Activated T-cell treated with anti-CD3 and anti-CD28 coated beads, Interleukin-2, amount 50 U/mL, for 24 hours (primary cell): ENCODE measurements at regions not wholly inside any gene's neighbourhood (a gene's known extent, or its start where the extent isn't known, plus 50 kb on each side); places are given as distances from the start of the nearest gene placed in this dataset.
"Not testable (repeated sequence)": the region's sequence is repeated elsewhere in the genome, so short reads cannot be mapped to it uniquely, and the experiment has no call there.

Experiments
- DNase-seq: peaks from one replicate; pipeline ENCODE4 v3.0.0-alpha.2; 2020
- H3K27ac Mint-ChIP-seq: 2 replicates; pipeline ENCODE4 v1.8.0; 2020; ENCODE audit warnings: mild to moderate bottlenecking, mixed read lengths
- H3K27me3 Mint-ChIP-seq: 2 replicates; pipeline ENCODE4 v1.8.0; 2020; ENCODE audit warnings: mixed read lengths
- H3K36me3 Mint-ChIP-seq: 2 replicates; pipeline ENCODE4 v1.8.0; 2020; ENCODE audit warnings: low read depth, mixed read lengths
- H3K4me1 Mint-ChIP-seq: 2 replicates; pipeline ENCODE4 v1.8.0; 2020; ENCODE audit warnings: low read depth, mixed read lengths
- H3K4me3 Mint-ChIP-seq: 2 replicates; pipeline ENCODE4 v1.8.0; 2020; ENCODE audit warnings: mild to moderate bottlenecking, moderate library complexity, mixed read lengths
- H3K9me3 Mint-ChIP-seq: 2 replicates; pipeline ENCODE4 v1.8.0; 2020; ENCODE audit warnings: mixed read lengths

- H3K4me3 Mint-ChIP-seq, result no peak overlapping the region
- peaks cover 10% of the 10 kb centered on the region for H3K9me3 Mint-ChIP-seq
- H3K4me1 Mint-ChIP-seq, result peaks cover 17% of the 10 kb centered on the region
- H3K36me3 Mint-ChIP-seq, result no peaks in the 10 kb centered on the region
- no peak for DNase-seq
- no peaks in the 10 kb centered on the region for H3K27me3 Mint-ChIP-seq
- H3K27ac Mint-ChIP-seq, result no peak overlapping the region
These were observed 190.6 kb upstream of the SLC39A10 start for GRCh38 chr2:195466427-195466826.

DNA sequence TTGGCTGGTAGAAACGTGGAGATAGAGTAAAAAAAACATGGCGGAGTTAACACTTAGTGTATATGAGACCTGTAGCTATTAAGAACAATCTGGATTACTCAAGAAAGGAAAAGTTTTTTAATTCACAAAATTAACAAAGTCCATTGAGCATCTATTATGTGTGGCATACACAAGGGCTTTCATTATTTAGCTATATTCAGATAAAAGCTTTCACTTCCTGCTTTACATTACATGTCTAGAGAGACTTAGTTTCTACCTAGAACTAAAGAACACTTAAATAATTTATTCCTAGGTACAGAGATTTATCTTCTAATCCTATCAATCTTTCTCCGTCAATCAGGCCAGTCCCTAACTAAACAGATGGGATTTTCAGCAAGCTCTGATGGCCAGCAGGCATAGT is 196.0 kb upstream of the SLC39A10 start:
- no peak overlapping the region for H3K4me3 Mint-ChIP-seq
- H3K27me3 Mint-ChIP-seq, result no peaks in the 10 kb centered on the region
- H3K4me1 Mint-ChIP-seq, result peaks cover 17% of the 10 kb centered on the region

DNA sequence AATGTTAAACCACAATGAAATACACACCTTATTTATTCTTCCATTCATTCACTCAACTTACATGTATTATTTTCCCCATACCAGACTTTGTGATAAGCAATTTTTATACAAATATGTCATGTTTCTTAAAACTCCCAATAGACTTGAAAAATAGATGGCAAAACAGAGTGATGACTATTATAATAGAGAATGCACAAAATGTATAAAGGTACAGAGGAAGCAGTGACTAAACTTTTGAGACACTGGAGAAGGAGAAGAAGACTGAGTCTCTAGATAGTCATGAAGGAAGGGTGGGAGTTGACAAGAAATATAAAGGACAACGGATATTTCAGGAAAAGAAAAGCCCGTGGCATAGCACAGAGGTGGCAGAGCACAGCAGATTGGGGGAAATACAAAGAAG is 198.1 kb upstream of the SLC39A10 start:
- Mint-ChIP-seq H3K27me3 (no peaks in the 10 kb centered on the region), H3K4me1 (peaks cover 24% of the 10 kb centered on the region), H3K9me3 (peaks cover 2% of the 10 kb centered on the region), H3K36me3 (no peaks in the 10 kb centered on the region), H3K27ac (no peak overlapping the region), H3K4me3 (no peak overlapping the region)
- no peak for DNase-seq

More for the DNA sequence above, 196.0 kb upstream of the SLC39A10 start:
- no peak for DNase-seq
- Mint-ChIP-seq H3K36me3 (no peaks in the 10 kb centered on the region), H3K9me3 (peaks cover 8% of the 10 kb centered on the region), H3K27ac (no peak overlapping the region)

DNA sequence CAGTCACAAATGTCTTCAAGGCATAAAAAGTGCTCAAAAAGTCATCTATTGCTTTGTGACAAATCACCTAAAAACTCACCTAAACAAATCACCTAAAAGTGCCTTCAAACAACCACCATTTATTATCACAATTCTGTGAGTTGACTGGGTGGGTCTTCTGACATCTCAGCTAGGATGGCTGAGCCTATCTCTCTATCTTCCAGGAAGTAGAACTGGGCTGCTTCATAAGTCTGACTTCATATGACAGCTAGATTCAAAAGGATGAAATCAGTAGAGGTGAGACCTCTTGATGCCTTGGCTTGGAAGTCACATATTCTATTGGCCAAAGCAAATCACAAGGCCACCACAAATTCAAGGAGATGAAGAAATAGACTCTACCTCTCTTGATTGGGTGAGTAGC is 199.2 kb upstream of the SLC39A10 start:
- H3K27ac Mint-ChIP-seq, result no peak overlapping the region
- no peaks in the 10 kb centered on the region for H3K36me3 Mint-ChIP-seq
- H3K27me3 Mint-ChIP-seq, result no peaks in the 10 kb centered on the region
- no peak for DNase-seq
- H3K9me3 Mint-ChIP-seq, result peaks cover 2% of the 10 kb centered on the region
- H3K4me1 Mint-ChIP-seq, result peaks cover 27% of the 10 kb centered on the region
- H3K4me3 Mint-ChIP-seq, result no peak overlapping the region

DNA sequence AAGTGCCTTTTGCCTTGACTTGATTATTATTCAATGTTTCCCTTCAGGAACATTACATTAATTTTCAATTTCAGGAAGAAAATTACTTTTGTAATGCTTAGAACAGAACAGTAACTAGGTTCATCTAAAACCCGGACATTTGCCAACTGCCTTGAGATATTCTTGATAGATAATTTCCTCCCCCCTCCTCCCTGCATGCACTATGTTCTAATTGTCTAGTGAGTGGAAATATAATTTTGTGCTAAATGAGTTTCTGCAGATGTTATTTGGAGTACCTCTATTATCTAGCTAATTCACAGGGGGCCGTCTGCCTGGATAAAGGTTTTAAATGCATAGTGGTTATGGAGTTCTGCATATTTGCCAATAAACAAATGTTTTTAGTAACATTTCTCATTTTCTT is 200.3 kb upstream of the SLC39A10 start:
- Mint-ChIP-seq H3K4me3 (no peak overlapping the region), H3K27ac (no peak overlapping the region), H3K4me1 (peaks cover 21% of the 10 kb centered on the region), H3K9me3 (no peaks in the 10 kb centered on the region), H3K36me3 (no peaks in the 10 kb centered on the region), H3K27me3 (no peaks in the 10 kb centered on the region)
- no peak for DNase-seq

DNA sequence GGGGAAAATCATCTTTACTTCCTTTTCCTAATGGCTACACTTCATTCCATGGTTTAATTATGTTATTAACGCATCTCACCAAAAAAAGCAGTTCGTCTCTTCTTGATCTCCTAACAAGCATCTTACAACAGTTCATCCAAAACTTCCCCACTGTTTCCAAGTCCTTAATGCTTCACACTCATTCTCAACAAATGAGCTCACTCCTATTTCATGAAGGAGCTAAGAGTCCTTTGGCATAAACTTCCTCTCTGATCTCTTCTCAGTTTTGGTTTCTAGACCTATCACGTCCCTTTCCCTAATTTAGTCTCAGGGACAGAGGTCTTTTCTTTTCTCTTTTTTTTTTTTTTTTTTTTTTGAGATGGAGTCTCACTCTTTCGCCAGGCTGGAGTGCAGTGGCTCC is 205.9 kb upstream of the SLC39A10 start:
- peaks cover 13% of the 10 kb centered on the region for H3K4me1 Mint-ChIP-seq
- H3K27ac Mint-ChIP-seq, result no peak overlapping the region

DNA sequence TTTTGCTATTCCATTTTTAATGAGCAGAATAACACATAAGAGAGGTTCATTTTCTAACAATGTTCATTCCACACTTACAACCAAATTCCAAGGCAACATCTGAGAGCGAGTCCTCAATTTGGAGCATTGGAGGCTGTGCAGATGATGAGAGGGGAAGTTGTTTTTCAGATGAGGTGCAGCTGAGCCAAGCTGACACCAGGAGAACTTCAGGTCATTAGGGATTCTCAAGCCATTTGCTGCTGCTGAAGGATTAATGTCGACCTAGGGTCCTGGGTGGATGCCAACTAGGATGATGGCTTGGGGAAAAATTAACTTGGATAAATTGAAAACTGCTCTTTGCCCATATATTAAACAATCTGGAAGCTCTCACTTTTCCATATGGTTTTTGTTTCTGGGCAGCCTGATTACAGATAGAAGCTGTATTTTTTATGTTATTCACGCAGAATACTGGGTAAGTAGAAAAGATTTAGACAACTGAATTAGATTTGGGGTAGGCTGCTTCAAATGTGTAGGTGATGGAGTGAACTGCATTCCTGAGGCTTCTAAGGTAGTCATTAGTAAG is 206.4 kb upstream of the SLC39A10 start:
- Mint-ChIP-seq H3K4me3 (no peak overlapping the region), H3K9me3 (no peaks in the 10 kb centered on the region), H3K27ac (no peak overlapping the region), H3K27me3 (no peaks in the 10 kb centered on the region), H3K36me3 (no peaks in the 10 kb centered on the region), H3K4me1 (peaks cover 13% of the 10 kb centered on the region)
- no peak for DNase-seq

More for the DNA sequence above, 205.9 kb upstream of the SLC39A10 start:
- no peaks in the 10 kb centered on the region for H3K9me3 Mint-ChIP-seq
- no peaks in the 10 kb centered on the region for H3K27me3 Mint-ChIP-seq
- no peak overlapping the region for H3K4me3 Mint-ChIP-seq
- DNase-seq, result no peak
- H3K36me3 Mint-ChIP-seq, result no peaks in the 10 kb centered on the region

GRCh38 chr2:195447323-195447975 is 209.6 kb upstream of the SLC39A10 start:
- Mint-ChIP-seq H3K27me3 (no peaks in the 10 kb centered on the region), H3K36me3 (no peaks in the 10 kb centered on the region), H3K4me3 (no peak overlapping the region), H3K27ac (no peak overlapping the region), H3K4me1 (peaks cover 8% of the 10 kb centered on the region), H3K9me3 (peaks cover 6% of the 10 kb centered on the region)
- DNase-seq, result no peak

DNA sequence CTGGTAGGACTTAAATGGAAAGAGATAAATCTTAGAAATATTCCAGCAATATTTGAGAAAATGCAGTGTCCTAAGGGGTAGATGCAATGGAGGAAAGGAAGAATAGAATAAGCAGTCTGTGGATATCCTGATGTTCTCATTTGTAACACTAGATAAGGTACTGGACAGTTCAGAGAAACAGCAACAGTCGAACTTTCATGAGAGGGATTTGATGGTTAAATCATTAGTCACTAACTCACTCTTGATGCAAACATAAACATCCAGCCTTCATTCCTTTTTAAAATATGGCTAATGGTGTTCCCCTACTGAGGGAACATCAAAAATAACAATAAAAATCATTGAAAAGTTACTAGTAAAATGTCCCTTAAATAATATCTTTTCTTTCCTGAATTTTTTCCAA is 211.4 kb upstream of the SLC39A10 start:
- no peak for DNase-seq
- peaks cover 12% of the 10 kb centered on the region for H3K36me3 Mint-ChIP-seq
- no peak overlapping the region for H3K4me3 Mint-ChIP-seq
- no peak overlapping the region for H3K27ac Mint-ChIP-seq
- H3K27me3 Mint-ChIP-seq, result no peaks in the 10 kb centered on the region
- H3K9me3 Mint-ChIP-seq, result peaks cover 22% of the 10 kb centered on the region
- H3K4me1 Mint-ChIP-seq, result peaks cover 13% of the 10 kb centered on the region

DNA sequence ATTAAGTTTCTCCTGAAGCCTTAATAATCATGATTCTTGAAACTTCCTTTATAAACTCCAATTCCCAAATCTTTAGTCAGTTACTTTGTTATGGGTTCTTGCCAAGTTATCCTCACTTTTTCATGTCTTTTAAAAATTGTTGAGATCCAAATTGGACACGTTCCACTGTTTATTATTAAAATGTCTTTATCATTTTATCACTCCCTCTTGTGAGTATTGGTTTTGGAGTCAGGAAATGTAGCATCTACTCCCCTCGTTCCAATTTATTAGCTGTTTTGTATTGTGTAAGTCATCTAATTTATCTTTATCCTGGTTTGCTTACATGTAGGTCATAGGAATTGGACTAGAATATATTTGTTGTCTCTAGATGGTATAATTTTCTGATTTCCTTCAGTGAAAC is 213.1 kb upstream of the SLC39A10 start:
- Mint-ChIP-seq H3K9me3 (peaks cover 22% of the 10 kb centered on the region), H3K4me1 (peaks cover 12% of the 10 kb centered on the region), H3K27ac (no peak overlapping the region), H3K36me3 (peaks cover 12% of the 10 kb centered on the region), H3K27me3 (no peaks in the 10 kb centered on the region), H3K4me3 (no peak overlapping the region)
- no peak for DNase-seq

DNA sequence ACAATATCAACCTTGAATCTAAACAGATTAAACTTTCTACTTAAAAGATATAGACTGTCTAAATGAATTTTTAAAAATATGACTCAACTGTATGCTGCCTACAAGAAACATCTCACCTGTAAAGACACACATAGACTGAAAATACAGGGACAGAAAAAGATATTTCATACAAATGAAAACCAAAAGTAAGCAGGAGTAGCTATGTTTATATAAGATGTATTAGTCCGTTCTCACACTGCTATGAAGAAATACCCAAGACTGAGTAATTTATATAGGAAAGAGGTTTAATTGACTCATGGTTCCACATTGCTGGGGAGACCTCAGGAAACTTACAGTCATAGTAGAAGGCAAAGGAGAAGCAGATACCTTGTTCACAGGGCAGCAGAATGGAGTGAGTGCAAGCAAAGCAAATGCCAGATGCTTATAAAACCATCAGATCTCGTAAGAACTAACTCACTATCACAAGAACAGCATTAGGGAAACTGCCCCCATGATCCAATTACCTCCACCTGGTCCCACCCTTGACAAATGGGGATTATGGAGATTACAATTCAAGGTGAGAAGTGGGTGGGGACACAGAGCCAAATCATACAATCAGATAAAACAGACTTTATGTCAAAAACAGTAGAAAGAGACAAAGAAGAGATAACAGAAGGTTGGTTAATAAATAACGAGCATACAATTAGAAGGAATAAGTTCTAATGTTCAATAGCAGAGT is 214.4 kb upstream of the SLC39A10 start:
- peaks cover 22% of the 10 kb centered on the region for H3K9me3 Mint-ChIP-seq
- H3K27me3 Mint-ChIP-seq, result no peaks in the 10 kb centered on the region
- H3K36me3 Mint-ChIP-seq, result peaks cover 12% of the 10 kb centered on the region
- DNase-seq, result no peak
- H3K4me1 Mint-ChIP-seq, result peaks cover 10% of the 10 kb centered on the region
- no peak overlapping the region for H3K4me3 Mint-ChIP-seq
- H3K27ac Mint-ChIP-seq, result peak overlapping the region; percentile 33

GRCh38 chr2:195438692-195439091 is 218.3 kb upstream of the SLC39A10 start:
- no peaks in the 10 kb centered on the region for H3K27me3 Mint-ChIP-seq
- peaks cover 14% of the 10 kb centered on the region for H3K4me1 Mint-ChIP-seq
- no peak overlapping the region for H3K4me3 Mint-ChIP-seq
- H3K9me3 Mint-ChIP-seq, result peaks cover 28% of the 10 kb centered on the region
- DNase-seq, result no peak
- no peak overlapping the region for H3K27ac Mint-ChIP-seq
- H3K36me3 Mint-ChIP-seq, result peaks cover 12% of the 10 kb centered on the region

GRCh38 chr2:195437521-195437920 is 219.5 kb upstream of the SLC39A10 start:
- H3K27me3 Mint-ChIP-seq, result no peaks in the 10 kb centered on the region
- H3K36me3 Mint-ChIP-seq, result peaks cover 12% of the 10 kb centered on the region
- H3K9me3 Mint-ChIP-seq, result peaks cover 27% of the 10 kb centered on the region
- no peak overlapping the region for H3K27ac Mint-ChIP-seq
- peaks cover 9% of the 10 kb centered on the region for H3K4me1 Mint-ChIP-seq
- no peak for DNase-seq
- H3K4me3 Mint-ChIP-seq, result no peak overlapping the region

- Mint-ChIP-seq H3K36me3 (no peaks in the 10 kb centered on the region), H3K27me3 (no peaks in the 10 kb centered on the region), H3K4me1 (peaks cover 5% of the 10 kb centered on the region), H3K4me3 (no peak overlapping the region), H3K27ac (no peak overlapping the region), H3K9me3 (peaks cover 10% of the 10 kb centered on the region)
- DNase-seq, result no peak
These were observed 222.7 kb upstream of the SLC39A10 start for GRCh38 chr2:195434346-195434745.

GRCh38 chr2:195433729-195434128 is 223.3 kb upstream of the SLC39A10 start:
- not testable (repeated sequence) for H3K9me3 Mint-ChIP-seq, DNase-seq, H3K27ac Mint-ChIP-seq, H3K27me3 Mint-ChIP-seq, H3K36me3 Mint-ChIP-seq, H3K4me3 Mint-ChIP-seq, H3K4me1 Mint-ChIP-seq
